ENCODE measurements at regions not wholly inside any gene's neighbourhood (a gene's known extent, or its start where the extent isn't known, plus 50 kb on each side); places are given as distances from the start of the nearest gene placed in this dataset.

- Histone ChIP-seq H3K4me1 (ENCODE audit: control insufficient read depth, insufficient read depth, low read length, unreplicated experiment) (no peaks in the 10 kb centered on the region), H3K36me3 (ENCODE audit: insufficient read depth, low read length) (no peaks in the 10 kb centered on the region), H2AFZ (ENCODE audit: low read length, unreplicated experiment) (no peak overlapping the region), H3K79me2 (ENCODE audit: control insufficient read depth, insufficient read depth, low read length, unreplicated experiment) (no peaks in the 10 kb centered on the region), H3K4me3 (ENCODE audit: low read depth, low read length) (peak overlapping the region; percentile 65), H3K27me3 (ENCODE audit: insufficient read depth, low read length) (peaks cover 80% of the 10 kb centered on the region), H3K27ac (ENCODE audit: low read depth, low read length) (no peak overlapping the region)
These were observed 129.6 kb downstream of the NDUFA12 start for GRCh38 chr12:94873734-94874517.

- Histone ChIP-seq H3K27me3 (ENCODE audit: insufficient read depth, low read length) (peaks cover 73% of the 10 kb centered on the region), H3K79me2 (ENCODE audit: control insufficient read depth, insufficient read depth, low read length, unreplicated experiment) (no peaks in the 10 kb centered on the region), H3K4me1 (ENCODE audit: control insufficient read depth, insufficient read depth, low read length, unreplicated experiment) (no peaks in the 10 kb centered on the region), H3K27ac (ENCODE audit: low read depth, low read length) (no peak overlapping the region), H3K36me3 (ENCODE audit: insufficient read depth, low read length) (no peaks in the 10 kb centered on the region), H2AFZ (ENCODE audit: low read length, unreplicated experiment) (no peak overlapping the region), H3K4me3 (ENCODE audit: low read depth, low read length) (0 out of 2 replicates have a peak overlapping the region, but pooled peaks have one; percentile 5)
These were observed 130.3 kb downstream of the NDUFA12 start for GRCh38 chr12:94872971-94873733.

GRCh38 chr12:94872671-94872970 is 130.9 kb downstream of the NDUFA12 start:
- Histone ChIP-seq H2AFZ (ENCODE audit: low read length, unreplicated experiment) (no peak overlapping the region), H3K27me3 (ENCODE audit: insufficient read depth, low read length) (peaks cover 67% of the 10 kb centered on the region), H3K36me3 (ENCODE audit: insufficient read depth, low read length) (no peaks in the 10 kb centered on the region), H3K4me1 (ENCODE audit: control insufficient read depth, insufficient read depth, low read length, unreplicated experiment) (no peaks in the 10 kb centered on the region), H3K4me3 (ENCODE audit: low read depth, low read length) (no peak overlapping the region), H3K27ac (ENCODE audit: low read depth, low read length) (no peak overlapping the region), H3K79me2 (ENCODE audit: control insufficient read depth, insufficient read depth, low read length, unreplicated experiment) (no peaks in the 10 kb centered on the region)

GRCh38 chr12:94872007-94872653 is 131.4 kb downstream of the NDUFA12 start:
- Histone ChIP-seq H2AFZ (ENCODE audit: low read length, unreplicated experiment) (no peak overlapping the region), H3K27ac (ENCODE audit: low read depth, low read length) (no peak overlapping the region), H3K4me1 (ENCODE audit: control insufficient read depth, insufficient read depth, low read length, unreplicated experiment) (no peaks in the 10 kb centered on the region), H3K27me3 (ENCODE audit: insufficient read depth, low read length) (peaks cover 63% of the 10 kb centered on the region), H3K79me2 (ENCODE audit: control insufficient read depth, insufficient read depth, low read length, unreplicated experiment) (no peaks in the 10 kb centered on the region), H3K4me3 (ENCODE audit: low read depth, low read length) (no peak overlapping the region), H3K36me3 (ENCODE audit: insufficient read depth, low read length) (no peaks in the 10 kb centered on the region)

GRCh38 chr12:94870511-94870910 is 133.0 kb downstream of the NDUFA12 start:
- Histone ChIP-seq H3K4me3 (ENCODE audit: low read depth, low read length) (no peak overlapping the region), H2AFZ (ENCODE audit: low read length, unreplicated experiment) (no peak overlapping the region), H3K36me3 (ENCODE audit: insufficient read depth, low read length) (no peaks in the 10 kb centered on the region), H3K27me3 (ENCODE audit: insufficient read depth, low read length) (peaks cover 62% of the 10 kb centered on the region), H3K27ac (ENCODE audit: low read depth, low read length) (no peak overlapping the region), H3K79me2 (ENCODE audit: control insufficient read depth, insufficient read depth, low read length, unreplicated experiment) (no peaks in the 10 kb centered on the region), H3K4me1 (ENCODE audit: control insufficient read depth, insufficient read depth, low read length, unreplicated experiment) (no peaks in the 10 kb centered on the region)

- H3K4me3 ChIP-seq (ENCODE audit: low read depth, low read length): no peak overlapping the region
- H3K4me1 ChIP-seq (ENCODE audit: control insufficient read depth, insufficient read depth, low read length, unreplicated experiment): no peaks in the 10 kb centered on the region
- H3K36me3 ChIP-seq (ENCODE audit: insufficient read depth, low read length): no peaks in the 10 kb centered on the region
- no peaks in the 10 kb centered on the region for H3K79me2 ChIP-seq (ENCODE audit: control insufficient read depth, insufficient read depth, low read length, unreplicated experiment)
- peaks cover 56% of the 10 kb centered on the region for H3K27me3 ChIP-seq (ENCODE audit: insufficient read depth, low read length)
- H3K27ac ChIP-seq (ENCODE audit: low read depth, low read length): no peak overlapping the region
- H2AFZ ChIP-seq (ENCODE audit: low read length, unreplicated experiment): no peak overlapping the region
These were observed 135.3 kb downstream of the NDUFA12 start for GRCh38 chr12:94868161-94868560.

GRCh38 chr12:94867066-94867855 is 136.2 kb downstream of the NDUFA12 start:
- Histone ChIP-seq H2AFZ (ENCODE audit: low read length, unreplicated experiment) (no peak overlapping the region), H3K79me2 (ENCODE audit: control insufficient read depth, insufficient read depth, low read length, unreplicated experiment) (no peaks in the 10 kb centered on the region), H3K36me3 (ENCODE audit: insufficient read depth, low read length) (no peaks in the 10 kb centered on the region), H3K4me3 (ENCODE audit: low read depth, low read length) (no peak overlapping the region), H3K27ac (ENCODE audit: low read depth, low read length) (no peak overlapping the region), H3K4me1 (ENCODE audit: control insufficient read depth, insufficient read depth, low read length, unreplicated experiment) (no peaks in the 10 kb centered on the region), H3K27me3 (ENCODE audit: insufficient read depth, low read length) (peaks cover 51% of the 10 kb centered on the region)

GRCh38 chr12:94864987-94865386 is 138.5 kb downstream of the NDUFA12 start:
- Histone ChIP-seq H3K27me3 (ENCODE audit: insufficient read depth, low read length) (peaks cover 47% of the 10 kb centered on the region), H3K27ac (ENCODE audit: low read depth, low read length) (no peak overlapping the region), H3K79me2 (ENCODE audit: control insufficient read depth, insufficient read depth, low read length, unreplicated experiment) (no peaks in the 10 kb centered on the region), H3K4me3 (ENCODE audit: low read depth, low read length) (no peak overlapping the region), H2AFZ (ENCODE audit: low read length, unreplicated experiment) (no peak overlapping the region), H3K4me1 (ENCODE audit: control insufficient read depth, insufficient read depth, low read length, unreplicated experiment) (no peaks in the 10 kb centered on the region), H3K36me3 (ENCODE audit: insufficient read depth, low read length) (no peaks in the 10 kb centered on the region)

GRCh38 chr12:94863321-94864035 is 140.0 kb downstream of the NDUFA12 start:
- no peak overlapping the region for H2AFZ ChIP-seq (ENCODE audit: low read length, unreplicated experiment)
- no peaks in the 10 kb centered on the region for H3K79me2 ChIP-seq (ENCODE audit: control insufficient read depth, insufficient read depth, low read length, unreplicated experiment)
- no peak overlapping the region for H3K27ac ChIP-seq (ENCODE audit: low read depth, low read length)
- H3K4me1 ChIP-seq (ENCODE audit: control insufficient read depth, insufficient read depth, low read length, unreplicated experiment): no peaks in the 10 kb centered on the region
- H3K27me3 ChIP-seq (ENCODE audit: insufficient read depth, low read length): peaks cover 62% of the 10 kb centered on the region
- H3K36me3 ChIP-seq (ENCODE audit: insufficient read depth, low read length): no peaks in the 10 kb centered on the region
- H3K4me3 ChIP-seq (ENCODE audit: low read depth, low read length): no peak overlapping the region

- no peaks in the 10 kb centered on the region for H3K79me2 ChIP-seq (ENCODE audit: control insufficient read depth, insufficient read depth, low read length, unreplicated experiment)
These were observed 141.1 kb downstream of the NDUFA12 start for GRCh38 chr12:94862421-94862820.

More at GRCh38 chr12:94862421-94862820, 141.1 kb downstream of the NDUFA12 start:
- Histone ChIP-seq H3K4me3 (ENCODE audit: low read depth, low read length) (no peak overlapping the region), H3K27ac (ENCODE audit: low read depth, low read length) (no peak overlapping the region), H3K4me1 (ENCODE audit: control insufficient read depth, insufficient read depth, low read length, unreplicated experiment) (no peaks in the 10 kb centered on the region), H2AFZ (ENCODE audit: low read length, unreplicated experiment) (no peak overlapping the region), H3K36me3 (ENCODE audit: insufficient read depth, low read length) (no peaks in the 10 kb centered on the region), H3K27me3 (ENCODE audit: insufficient read depth, low read length) (peaks cover 67% of the 10 kb centered on the region)
